ENCODE measurements at regions not wholly inside any gene's neighbourhood (a gene's known extent, or its start where the extent isn't known, plus 50 kb on each side); places are given as distances from the start of the nearest gene placed in this dataset.

- 74 to 88% (median 80%) methylated on average over 2 of the region's 2 CpGs for WGBS, 5 donors
- H3K4me1 ChIP-seq: no peaks in the 10 kb centered on the region
- peak; percentile 15 to 25 for DNase-seq
- H3K4me3 ChIP-seq: no peak overlapping the region
- no peak overlapping the region for H3K27ac ChIP-seq
- intact Hi-C loops (cut with DNase I; ENCODE audit: low total_unique reads): no loop called here
- TF ChIP-seq CTCF (IDR thresholded peaks at IDR 0.05) (peak in 2 of 7 experiments; percentile 21 to 33), POLR2A (IDR thresholded peaks at IDR 0.05) (no peak), POLR2AphosphoS5 (IDR thresholded peaks at IDR 0.05) (no peak), EP300 (IDR thresholded peaks at IDR 0.05) (no peak)
- no peaks in the 10 kb centered on the region for H3K36me3 ChIP-seq
- no peaks in the 10 kb centered on the region for H3K27me3 ChIP-seq
- H3K9me3 ChIP-seq: no peaks in the 10 kb centered on the region
Measured at GRCh38 chr10:61592581-61592980, 70.1 kb upstream of the CABCOCO1 start.

GRCh38 chr10:61589547-61590243, 73.0 kb upstream of the CABCOCO1 start:
- H3K27ac ChIP-seq: no peak overlapping the region
- intact Hi-C loops (cut with DNase I; ENCODE audit: low total_unique reads): no loop called here
- WGBS, 5 donors: 64 to 79% (median 73%) methylated on average over 5 of the region's 5 CpGs
- H3K27me3 ChIP-seq: no peaks in the 10 kb centered on the region
- no peak for DNase-seq
- no peaks in the 10 kb centered on the region for H3K9me3 ChIP-seq
- no peak for TF ChIP-seq POLR2A (IDR thresholded peaks at IDR 0.05)
- no peak for TF ChIP-seq POLR2AphosphoS5 (IDR thresholded peaks at IDR 0.05)
- no peak for TF ChIP-seq EP300 (IDR thresholded peaks at IDR 0.05)
- TF ChIP-seq CTCF (IDR thresholded peaks at IDR 0.05): no peak
- no peaks in the 10 kb centered on the region for H3K4me1 ChIP-seq
- no peak overlapping the region for H3K4me3 ChIP-seq
- H3K36me3 ChIP-seq: no peaks in the 10 kb centered on the region

- Histone ChIP-seq H3K27ac (no peak overlapping the region), H3K27me3 (no peaks in the 10 kb centered on the region), H3K9me3 (no peaks in the 10 kb centered on the region), H3K36me3 (no peaks in the 10 kb centered on the region), H3K4me3 (no peak overlapping the region), H3K4me1 (no peaks in the 10 kb centered on the region)
- TF ChIP-seq CTCF (IDR thresholded peaks at IDR 0.05) (no peak), POLR2A (IDR thresholded peaks at IDR 0.05) (no peak), EP300 (IDR thresholded peaks at IDR 0.05) (no peak), POLR2AphosphoS5 (IDR thresholded peaks at IDR 0.05) (no peak)
- no peak for DNase-seq
- intact Hi-C loops (cut with DNase I; ENCODE audit: low total_unique reads): no loop called here
- 47 to 86% (median 68%) methylated on average over 6 of the region's 6 CpGs for WGBS, 5 donors
Measured at GRCh38 chr10:61588770-61589211, 73.9 kb upstream of the CABCOCO1 start.

- H3K4me1 ChIP-seq: no peaks in the 10 kb centered on the region
- H3K27me3 ChIP-seq: no peaks in the 10 kb centered on the region
- no peak for DNase-seq
- H3K4me3 ChIP-seq: no peak overlapping the region
- TF ChIP-seq POLR2A (IDR thresholded peaks at IDR 0.05) (no peak), POLR2AphosphoS5 (IDR thresholded peaks at IDR 0.05) (no peak), CTCF (IDR thresholded peaks at IDR 0.05) (no peak), EP300 (IDR thresholded peaks at IDR 0.05) (no peak)
- H3K36me3 ChIP-seq: no peaks in the 10 kb centered on the region
- H3K27ac ChIP-seq: no peak overlapping the region
- H3K9me3 ChIP-seq: no peaks in the 10 kb centered on the region
- 87 to 100% (median 93%) methylated on average over 1 of the region's 1 CpG for WGBS, 5 donors
- intact Hi-C loops (cut with DNase I; ENCODE audit: low total_unique reads): no loop called here
Measured at GRCh38 chr10:61586829-61587228, 75.9 kb upstream of the CABCOCO1 start.

All from stomach (tissue), 8 donors.